OCI-LY3 (cell line): ENCODE measurements at regions not wholly inside any gene's neighbourhood (a gene's known extent, or its start where the extent isn't known, plus 50 kb on each side); places are given as distances from the start of the nearest gene placed in this dataset.

Experiments
- CTCF ChIP-seq: fragments of 200-600, 300-600 bp; sonication (generic); IDR thresholded peaks from 2 replicates; pipeline ENCODE4 v1.5.1; 2014; ENCODE audit warnings: antibody characterized with exemption, low read length, low read depth
- EZH2phosphoT487 ChIP-seq: fragments of 200-600 bp; shearing (Covaris generic); IDR thresholded peaks from 2 replicates; pipeline ENCODE4 v1.6.1; 2018; ENCODE audit warnings: antibody characterized with exemption, mixed run types, low read depth

GRCh38 chr2:217462121-217462520, 540.7 kb downstream of the TNS1 start:
- TF ChIP-seq CTCF: no peak
- no peak for TF ChIP-seq EZH2phosphoT487
